ENCODE measurements at regions not wholly inside any gene's neighbourhood (a gene's known extent, or its start where the extent isn't known, plus 50 kb on each side); places are given as distances from the start of the nearest gene placed in this dataset.
A peak's percentile ranks its signal among the peaks of the same experiment; 100 is the strongest.

DNA sequence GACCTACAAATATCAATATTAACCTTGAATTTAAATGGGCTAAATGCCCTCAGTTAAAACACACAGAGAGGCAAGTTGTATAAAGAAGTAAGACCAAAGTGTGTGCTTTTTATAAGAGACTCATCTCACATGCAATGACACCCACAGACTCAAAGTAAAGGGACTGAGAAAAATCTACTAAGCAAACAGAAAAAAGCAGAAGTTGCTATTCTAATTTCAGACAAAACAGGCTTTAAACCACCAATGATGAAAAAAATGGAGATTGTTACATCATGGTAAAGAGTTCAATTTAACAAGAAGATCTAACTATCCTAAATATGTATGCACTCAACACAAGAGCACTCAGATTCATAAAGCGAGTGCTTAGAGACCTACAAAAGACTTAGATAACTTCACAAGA, 741.9 kb upstream of the MARCKS start:
- in situ Hi-C loops (cut with HindIII; ENCODE audit: low pct_unique_long_range_greater_than_20kb, low sequenced_read_pairs): no loop called here

DNA sequence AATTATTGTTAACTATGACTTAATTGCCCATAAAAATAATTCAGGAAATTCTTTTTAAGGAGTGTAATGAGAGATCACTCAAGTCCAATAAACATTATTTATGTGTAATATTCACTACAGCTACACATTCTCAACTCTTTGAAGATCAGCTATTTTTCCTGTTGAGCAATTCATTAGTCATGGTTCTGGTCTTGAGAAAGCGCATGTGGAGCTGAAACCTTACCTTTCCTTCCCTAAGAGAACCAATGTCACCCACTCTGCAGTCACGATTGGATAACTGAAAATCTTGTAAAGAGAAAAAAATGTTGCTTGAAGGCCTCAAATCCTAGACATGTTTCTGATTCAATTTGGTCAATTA, 736.9 kb upstream of the MARCKS start:
- in situ Hi-C loops (cut with HindIII; ENCODE audit: low pct_unique_long_range_greater_than_20kb, low sequenced_read_pairs): no loop called here
- TF ChIP-seq JUND (IDR thresholded peaks at IDR 0.05; ENCODE audit: low read depth): no peak
- DNase-seq (ENCODE audit: low read depth in 1 of 2, low spot score in 1 of 2): no peak

More for the DNA sequence above, 741.9 kb upstream of the MARCKS start:
- no peak for TF ChIP-seq JUND (IDR thresholded peaks at IDR 0.05; ENCODE audit: low read depth)
- no peak for DNase-seq (ENCODE audit: low read depth in 1 of 2, low spot score in 1 of 2)

DNA sequence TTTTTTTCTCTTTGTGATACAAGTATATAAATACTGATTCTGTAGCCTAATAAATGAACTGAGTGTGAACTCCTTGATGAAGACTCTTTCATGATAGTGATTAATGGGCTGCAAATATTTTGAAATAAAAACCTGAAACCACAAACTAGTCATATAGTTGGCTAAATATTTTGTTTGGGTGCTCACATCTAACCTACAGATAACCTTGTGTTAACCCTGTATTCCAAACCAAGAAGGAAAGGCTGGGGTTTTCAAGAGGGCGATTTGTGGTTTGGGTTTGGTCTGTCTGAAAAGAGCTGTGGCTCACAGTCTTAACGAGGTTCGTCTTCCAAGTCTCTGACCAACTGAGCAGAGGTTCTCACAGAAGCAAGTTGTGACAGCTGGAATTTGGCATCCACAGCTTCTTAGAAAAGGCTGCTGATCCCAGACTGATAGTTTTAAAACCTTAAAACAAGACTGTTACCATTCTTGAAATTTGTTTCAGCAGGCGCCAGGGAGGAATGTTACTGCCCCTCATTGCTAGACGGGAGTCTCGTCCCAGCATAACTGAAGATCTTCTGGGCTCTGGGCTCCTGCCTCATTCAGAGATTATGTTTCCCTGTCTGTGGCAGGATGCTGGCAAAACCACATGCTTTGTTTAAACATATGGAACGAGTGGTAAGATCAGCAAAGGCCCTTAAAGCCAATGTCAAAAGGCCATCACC, 736.4 kb upstream of the MARCKS start:
- no peak for DNase-seq (ENCODE audit: low read depth in 1 of 2, low spot score in 1 of 2)
- in situ Hi-C loops (cut with HindIII; ENCODE audit: low pct_unique_long_range_greater_than_20kb, low sequenced_read_pairs): no loop called here
- no peak for TF ChIP-seq JUND (IDR thresholded peaks at IDR 0.05; ENCODE audit: low read depth)

DNA sequence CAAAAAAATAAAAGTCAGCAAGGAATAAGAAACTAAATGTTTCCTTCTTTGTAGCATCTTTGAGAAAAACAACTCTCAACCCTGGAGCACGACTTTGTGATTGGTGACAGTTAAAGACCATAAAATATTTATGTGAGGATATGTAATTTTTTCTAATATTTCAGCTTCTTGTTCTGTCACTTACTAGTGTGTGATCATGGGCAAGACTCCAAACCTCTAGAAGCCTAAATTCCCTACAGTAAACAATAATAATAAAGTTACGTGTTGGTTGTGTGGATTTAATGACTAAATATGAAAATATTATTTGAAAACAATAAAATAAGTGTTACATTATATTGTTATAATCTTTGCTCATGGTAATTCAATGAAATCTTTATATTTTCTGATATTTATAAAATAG, 735.6 kb upstream of the MARCKS start:
- TF ChIP-seq JUND (IDR thresholded peaks at IDR 0.05; ENCODE audit: low read depth): no peak
- no peak for DNase-seq (ENCODE audit: low read depth in 1 of 2, low spot score in 1 of 2)
- in situ Hi-C loops (cut with HindIII; ENCODE audit: low pct_unique_long_range_greater_than_20kb, low sequenced_read_pairs): no loop called here

DNA sequence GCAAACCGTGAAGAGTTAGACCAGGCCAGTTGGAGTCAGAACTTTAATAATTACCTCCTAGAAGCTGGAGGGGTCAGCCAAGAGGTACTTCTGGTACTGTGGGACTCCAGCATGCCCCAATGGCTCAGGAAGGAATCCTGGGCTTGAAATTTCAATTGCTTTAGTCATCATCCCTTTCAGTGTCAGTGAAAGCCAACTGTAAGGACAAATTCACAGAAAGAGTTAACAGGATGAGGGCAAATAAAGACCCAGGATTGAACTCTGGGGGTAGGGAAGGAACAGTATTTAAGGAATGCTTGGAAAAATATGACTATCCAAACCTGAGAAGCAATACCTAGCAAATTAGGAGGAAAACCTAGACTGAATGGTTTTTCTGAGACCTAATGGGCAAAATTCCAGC, 735.1 kb upstream of the MARCKS start:
- TF ChIP-seq JUND (IDR thresholded peaks at IDR 0.05; ENCODE audit: low read depth): no peak
- peak in 1 of 2 experiments; percentile 30 for DNase-seq (ENCODE audit: low read depth in 1 of 2, low spot score in 1 of 2)
- in situ Hi-C loops (cut with HindIII; ENCODE audit: low pct_unique_long_range_greater_than_20kb, low sequenced_read_pairs): no loop called here

DNA sequence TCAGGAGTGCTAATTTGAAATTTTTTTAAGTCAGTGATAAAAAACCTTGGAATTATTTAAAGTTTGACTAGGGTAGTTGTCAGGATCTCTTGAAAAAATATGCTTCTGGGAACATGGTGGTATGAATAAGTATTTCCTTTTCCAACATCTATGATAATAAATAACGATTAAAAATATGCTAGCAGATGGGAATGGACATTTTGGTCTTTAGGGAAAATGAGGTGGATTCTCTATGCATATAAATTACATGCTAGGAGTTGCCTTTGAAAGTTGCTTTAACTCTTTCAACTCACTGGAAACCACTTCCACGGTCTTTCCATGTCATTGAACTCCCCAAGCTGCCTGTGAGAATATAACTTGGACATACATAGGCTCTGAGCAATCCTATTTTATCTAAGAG, 731.5 kb upstream of the MARCKS start:
- no peak for TF ChIP-seq JUND (IDR thresholded peaks at IDR 0.05; ENCODE audit: low read depth)
- DNase-seq (ENCODE audit: low read depth in 1 of 2, low spot score in 1 of 2): no peak
- in situ Hi-C loops (cut with HindIII; ENCODE audit: low pct_unique_long_range_greater_than_20kb, low sequenced_read_pairs): no loop called here

DNA sequence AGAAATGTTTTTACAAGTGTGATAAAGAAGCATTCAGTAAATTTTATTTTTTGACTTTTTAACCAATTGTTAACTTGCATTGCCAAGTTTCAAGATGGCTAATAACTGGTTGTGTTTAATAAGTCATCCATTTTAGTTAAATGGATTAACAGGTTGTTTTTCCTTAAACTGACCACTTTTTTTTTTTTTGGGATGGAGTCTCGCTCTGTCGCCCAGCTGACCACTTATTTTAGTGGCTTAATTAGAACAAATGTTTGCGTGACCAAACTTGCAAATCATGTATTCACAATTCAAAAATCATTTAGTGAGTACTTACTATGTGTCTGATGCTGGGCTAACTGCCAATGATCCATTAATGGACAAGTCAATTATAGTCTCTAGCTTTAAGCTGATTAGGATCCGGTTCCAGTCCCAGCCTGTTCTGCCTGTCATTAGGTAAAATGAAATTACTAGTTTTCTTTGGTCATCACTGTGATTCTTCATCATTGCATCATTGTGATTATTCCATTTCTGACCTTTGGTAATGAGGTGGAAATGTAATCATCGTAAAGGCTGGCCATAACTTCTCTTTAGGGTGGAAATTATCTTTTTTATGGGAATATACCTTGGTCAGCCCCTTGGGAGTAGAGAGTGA, 729.2 kb upstream of the MARCKS start:
- in situ Hi-C loops (cut with HindIII; ENCODE audit: low pct_unique_long_range_greater_than_20kb, low sequenced_read_pairs): no loop called here
- TF ChIP-seq JUND (IDR thresholded peaks at IDR 0.05; ENCODE audit: low read depth): no peak
- no peak for DNase-seq (ENCODE audit: low read depth in 1 of 2, low spot score in 1 of 2)

DNA sequence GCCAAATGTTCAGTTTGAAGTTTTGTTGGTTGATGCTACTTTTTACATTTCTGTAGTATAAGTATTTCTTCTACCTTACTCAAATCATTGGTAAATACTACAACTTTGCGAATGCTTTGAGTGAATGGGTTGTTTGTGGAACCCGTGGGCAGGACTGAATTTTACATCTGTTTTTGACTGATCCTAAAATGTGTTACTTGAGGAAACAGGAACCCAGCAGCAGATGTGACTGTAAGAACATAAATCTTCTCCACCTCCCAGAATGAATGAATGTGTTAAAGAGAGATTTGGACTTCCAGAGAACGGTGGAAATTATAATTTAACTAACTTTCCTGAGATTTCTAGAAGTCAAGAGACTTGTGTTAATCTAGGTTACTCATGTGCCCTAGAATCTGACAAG, 728.5 kb upstream of the MARCKS start:
- no peak for TF ChIP-seq JUND (IDR thresholded peaks at IDR 0.05; ENCODE audit: low read depth)
- in situ Hi-C loops (cut with HindIII; ENCODE audit: low pct_unique_long_range_greater_than_20kb, low sequenced_read_pairs): no loop called here
- DNase-seq (ENCODE audit: low read depth in 1 of 2, low spot score in 1 of 2): no peak

DNA sequence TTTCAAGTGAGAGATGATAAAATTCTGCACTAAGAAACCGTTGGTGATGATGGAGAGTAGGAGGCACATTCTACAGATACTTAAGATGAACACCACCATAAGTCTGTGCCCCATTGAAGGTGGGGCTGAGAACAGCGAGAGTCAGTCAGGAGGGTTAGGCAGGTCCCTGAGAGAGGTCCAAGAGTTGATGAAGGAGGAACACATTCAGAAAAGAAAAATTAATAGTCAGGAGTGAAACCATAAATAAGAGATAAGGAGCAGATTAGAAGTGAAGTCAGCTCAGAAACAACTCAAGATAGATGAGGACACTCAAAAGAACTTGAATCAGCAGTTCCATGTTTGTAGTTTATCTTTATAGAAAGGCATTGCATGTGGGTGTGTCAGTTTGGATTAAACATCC, 727.2 kb upstream of the MARCKS start:
- DNase-seq (ENCODE audit: low read depth in 1 of 2, low spot score in 1 of 2): no peak
- no peak for TF ChIP-seq JUND (IDR thresholded peaks at IDR 0.05; ENCODE audit: low read depth)
- in situ Hi-C loops (cut with HindIII; ENCODE audit: low pct_unique_long_range_greater_than_20kb, low sequenced_read_pairs): no loop called here

DNA sequence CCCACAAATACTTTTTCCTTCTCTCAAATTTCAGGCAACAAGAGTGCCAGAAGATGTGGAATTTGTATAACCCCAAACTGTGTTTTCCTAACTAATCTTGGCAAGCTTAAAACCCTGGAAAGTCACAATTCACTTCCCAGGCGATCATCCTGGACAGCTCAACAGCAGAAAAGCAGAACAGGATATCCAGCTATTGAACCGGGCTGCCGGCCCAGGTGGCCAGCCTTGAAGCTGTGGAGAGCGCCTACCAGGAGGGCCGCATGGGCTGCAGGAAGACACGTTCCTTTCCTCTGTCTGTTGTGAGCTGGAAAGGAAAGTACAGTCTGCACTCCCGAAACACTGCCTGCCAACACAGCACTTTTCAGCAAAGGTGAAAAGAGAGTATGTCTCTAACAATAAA, 719.7 kb upstream of the MARCKS start:
- in situ Hi-C loops (cut with HindIII; ENCODE audit: low pct_unique_long_range_greater_than_20kb, low sequenced_read_pairs): no loop called here
- no peak for DNase-seq (ENCODE audit: low read depth in 1 of 2, low spot score in 1 of 2)
- TF ChIP-seq JUND (IDR thresholded peaks at IDR 0.05; ENCODE audit: low read depth): no peak

DNA sequence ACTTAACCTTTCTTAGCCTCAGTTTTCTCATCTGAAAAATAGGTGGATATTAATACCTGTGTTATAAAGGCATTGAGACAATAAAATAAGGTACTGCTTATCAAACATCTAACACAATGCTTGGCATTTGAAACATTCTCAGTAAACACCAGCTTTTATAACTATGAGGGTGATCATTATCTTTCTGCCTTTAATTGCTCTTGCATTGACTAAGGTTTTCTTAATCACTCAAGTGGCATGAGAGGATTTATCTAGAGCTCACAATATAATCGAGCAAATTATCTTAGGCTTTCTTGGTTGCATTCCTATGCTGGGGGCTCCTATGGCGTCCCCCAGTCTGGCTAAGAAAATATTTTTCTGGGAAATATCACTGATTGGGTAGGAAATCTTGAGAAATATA, 716.4 kb upstream of the MARCKS start:
- DNase-seq (ENCODE audit: low read depth in 1 of 2, low spot score in 1 of 2): no peak
- in situ Hi-C loops (cut with HindIII; ENCODE audit: low pct_unique_long_range_greater_than_20kb, low sequenced_read_pairs): no loop called here
- no peak for TF ChIP-seq JUND (IDR thresholded peaks at IDR 0.05; ENCODE audit: low read depth)

DNA sequence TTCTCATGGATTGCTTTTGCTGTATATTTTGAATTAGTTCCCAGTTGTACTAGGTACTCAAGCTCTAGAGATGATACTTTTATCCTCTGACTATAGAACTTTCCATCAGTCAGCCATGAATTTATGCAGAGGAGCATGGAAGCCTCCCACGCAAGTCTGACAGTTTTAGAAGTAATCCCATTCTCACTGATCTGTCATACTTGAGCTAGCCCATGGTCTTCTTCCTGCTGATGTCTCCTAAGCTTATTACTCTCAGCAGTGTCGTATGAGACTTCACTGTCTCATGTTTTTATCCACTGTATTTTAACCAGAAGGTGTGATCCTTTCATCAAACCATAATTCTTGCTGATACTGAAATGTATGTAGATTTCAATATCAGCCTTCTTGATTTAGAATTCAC, 715.2 kb upstream of the MARCKS start:
- in situ Hi-C loops (cut with HindIII; ENCODE audit: low pct_unique_long_range_greater_than_20kb, low sequenced_read_pairs): no loop called here
- no peak for TF ChIP-seq JUND (IDR thresholded peaks at IDR 0.05; ENCODE audit: low read depth)
- DNase-seq (ENCODE audit: low read depth in 1 of 2, low spot score in 1 of 2): no peak

DNA sequence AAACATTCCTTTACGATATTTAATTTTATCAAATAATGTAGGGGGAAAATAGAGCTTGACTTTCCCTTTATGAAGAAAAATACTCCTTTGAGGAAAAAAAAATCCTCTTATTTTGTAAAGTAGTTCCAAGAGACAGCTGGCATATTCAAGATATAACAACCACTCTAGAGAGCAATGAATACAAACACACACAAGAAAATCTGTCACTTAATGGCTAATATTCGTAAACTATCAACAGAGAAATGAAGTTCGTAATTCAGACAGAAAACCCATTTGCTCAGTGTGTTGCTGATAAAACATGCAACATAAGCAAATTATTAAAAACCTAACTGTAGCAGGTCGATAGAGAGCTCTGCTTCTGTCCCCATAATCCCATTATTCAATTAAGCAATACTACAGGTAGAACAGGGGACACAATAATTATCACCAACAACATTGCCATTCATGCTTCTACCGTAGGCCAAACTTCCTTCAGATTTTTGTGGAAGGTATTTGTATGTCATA, 714.4 kb upstream of the MARCKS start:
- in situ Hi-C loops (cut with HindIII; ENCODE audit: low pct_unique_long_range_greater_than_20kb, low sequenced_read_pairs): no loop called here
- no peak for DNase-seq (ENCODE audit: low read depth in 1 of 2, low spot score in 1 of 2)
- TF ChIP-seq JUND (IDR thresholded peaks at IDR 0.05; ENCODE audit: low read depth): no peak

DNA sequence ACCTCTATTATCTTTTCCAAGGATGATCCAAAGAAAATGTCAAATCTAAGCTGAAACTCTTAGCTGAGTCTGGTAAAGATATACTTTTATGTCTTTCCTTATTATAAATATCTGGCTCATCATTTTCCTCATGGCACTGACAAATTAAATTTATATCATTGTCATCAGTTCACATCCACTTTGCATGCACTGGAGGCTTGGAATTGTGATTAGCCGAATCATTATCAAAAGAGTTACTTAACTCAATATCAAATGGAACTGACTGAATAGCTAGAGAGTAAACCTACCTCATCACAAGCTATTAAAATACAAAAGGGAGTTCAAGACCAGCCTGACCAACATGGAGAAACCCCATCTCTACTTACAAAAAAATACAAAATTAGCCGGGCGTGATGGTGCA, 713.9 kb upstream of the MARCKS start:
- no peak for DNase-seq (ENCODE audit: low read depth in 1 of 2, low spot score in 1 of 2)
- TF ChIP-seq JUND (IDR thresholded peaks at IDR 0.05; ENCODE audit: low read depth): no peak
- in situ Hi-C loops (cut with HindIII; ENCODE audit: low pct_unique_long_range_greater_than_20kb, low sequenced_read_pairs): no loop called here
